Embryonic facial prominence (tissue), 1 donor: ENCODE measurements at regions not wholly inside any gene's neighbourhood (a gene's known extent, or its start where the extent isn't known, plus 50 kb on each side); places are given as distances from the start of the nearest gene placed in this dataset.
"Not testable (repeated sequence)": the region's sequence is repeated elsewhere in the genome, so short reads cannot be mapped to it uniquely, and the experiment has no call there.

ENCODE experiments used
- DNase-seq: peaks from one replicate; pipeline ENCODE4 v3.0.0-alpha.2; 2016; ENCODE audit errors: extremely low spot score

DNA sequence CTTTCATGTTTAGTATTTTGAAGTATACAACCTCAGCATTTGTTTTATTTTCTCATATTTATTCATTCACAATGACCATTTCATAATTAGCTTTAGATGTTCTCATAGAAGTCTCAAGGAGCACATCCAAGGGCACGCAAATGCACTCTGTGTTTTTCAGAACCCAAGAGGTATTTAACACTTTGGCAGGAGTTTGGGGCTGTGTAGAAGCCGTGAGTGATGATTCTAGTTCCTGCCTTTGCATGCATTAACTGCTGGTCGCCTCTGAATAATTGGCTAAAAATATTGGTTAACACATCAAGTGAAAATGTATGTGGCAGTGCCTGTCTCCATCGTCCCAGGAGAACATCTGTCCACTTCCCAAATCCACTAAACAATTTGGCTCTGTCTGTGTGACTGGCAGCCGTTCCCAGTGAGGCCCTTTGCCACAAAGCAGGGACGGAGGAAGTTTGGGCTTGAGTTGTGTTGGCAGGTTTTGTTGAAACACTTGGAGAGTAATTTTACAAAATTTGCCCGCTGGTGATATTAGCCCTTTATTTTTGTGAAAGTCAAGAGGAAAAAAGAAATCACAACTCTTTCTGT is 730.7 kb upstream of the SLIT2 start:
- no peak for DNase-seq

DNA sequence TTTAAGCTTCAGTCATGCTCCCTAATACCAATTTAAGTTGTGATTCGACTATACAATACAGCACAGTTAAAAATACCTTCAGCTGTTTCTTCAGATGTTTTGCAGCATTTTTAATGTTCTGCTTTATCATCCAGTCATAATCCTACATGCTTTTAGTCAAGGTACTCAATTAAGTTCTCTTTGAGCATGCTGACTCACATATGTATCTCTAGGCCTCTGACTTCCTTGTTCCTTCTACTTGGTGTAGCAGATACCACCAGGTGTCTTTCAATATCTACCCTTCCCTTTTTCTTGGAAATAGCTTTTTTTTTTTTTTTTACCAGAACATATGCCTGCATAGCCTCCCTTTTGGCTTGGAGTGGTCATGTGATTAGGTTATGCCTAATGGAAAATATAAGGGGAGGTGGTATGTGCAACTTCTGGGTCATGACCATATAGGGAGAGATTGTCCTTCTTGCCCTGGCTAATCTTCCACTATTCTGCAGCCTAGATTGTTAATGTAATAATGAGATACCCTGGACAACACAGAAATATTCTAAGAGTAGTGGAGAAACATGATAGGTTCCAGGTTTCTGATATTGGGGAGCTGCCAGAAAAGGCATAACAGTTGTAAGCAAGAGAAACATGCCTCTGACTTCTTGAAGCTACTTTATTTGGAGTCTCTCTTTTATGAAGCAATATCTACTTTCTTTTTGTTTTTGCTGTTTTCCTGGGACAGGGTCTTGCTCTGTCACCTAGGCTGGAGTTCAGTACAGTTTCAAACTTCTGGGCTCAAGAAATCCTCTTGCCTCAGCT is 737.2 kb upstream of the SLIT2 start:
- no peak for DNase-seq

DNA sequence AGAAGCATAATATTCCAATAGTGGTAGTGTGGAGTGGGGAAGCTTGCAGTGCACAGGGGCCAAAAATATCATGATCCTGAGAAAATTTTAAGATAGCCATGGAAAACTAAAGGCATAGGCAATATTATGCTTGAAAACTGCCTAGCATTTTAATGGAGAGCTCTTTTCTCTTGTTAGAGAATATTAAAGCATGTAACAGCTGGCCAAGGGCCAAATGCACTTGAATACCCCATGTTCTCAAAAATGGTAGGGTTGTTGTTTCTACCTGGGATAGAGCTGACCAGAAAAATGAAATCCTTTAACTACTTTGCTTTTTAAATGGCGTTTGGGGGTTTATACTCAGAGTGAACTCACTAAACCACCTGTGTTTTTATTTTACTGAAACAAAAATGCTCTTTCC is 739.6 kb upstream of the SLIT2 start:
- DNase-seq: no peak

DNA sequence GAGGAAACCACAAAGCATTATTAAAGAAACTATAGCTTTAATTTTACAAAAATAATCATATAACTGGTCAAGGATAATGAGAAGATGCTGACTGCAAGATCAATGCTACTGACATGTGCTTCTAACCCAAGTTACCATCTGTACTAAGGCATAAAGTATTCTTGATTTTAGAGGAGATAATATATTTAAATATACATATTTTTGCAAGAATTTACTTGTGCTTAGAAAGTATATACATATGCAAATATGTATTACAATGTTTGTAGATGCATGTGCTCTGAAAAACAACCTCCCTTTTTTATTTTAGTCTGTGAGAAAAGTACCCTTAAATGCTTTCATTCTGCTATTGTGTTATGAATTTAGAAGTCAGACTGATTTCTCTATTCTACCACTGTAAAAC is 740.7 kb upstream of the SLIT2 start:
- no peak for DNase-seq

DNA sequence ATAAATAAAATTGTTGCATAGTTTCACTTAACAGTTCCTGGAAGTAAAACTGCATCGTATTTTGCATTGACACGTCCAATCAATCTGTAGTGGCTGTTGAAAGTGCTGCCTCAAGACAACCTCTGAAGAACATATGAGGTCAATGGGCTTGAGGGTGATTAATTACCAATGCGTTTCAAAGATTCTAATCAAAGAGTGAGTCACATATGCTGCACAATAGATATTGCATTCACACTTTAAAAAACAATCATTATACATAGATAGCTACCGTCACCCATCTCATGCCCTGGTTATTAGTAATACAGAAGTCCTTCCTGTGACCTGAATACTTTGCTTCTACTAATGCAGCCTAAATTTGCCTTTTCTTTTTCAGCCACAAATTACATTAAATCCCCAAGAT is 743.3 kb upstream of the SLIT2 start:
- DNase-seq: no peak

DNA sequence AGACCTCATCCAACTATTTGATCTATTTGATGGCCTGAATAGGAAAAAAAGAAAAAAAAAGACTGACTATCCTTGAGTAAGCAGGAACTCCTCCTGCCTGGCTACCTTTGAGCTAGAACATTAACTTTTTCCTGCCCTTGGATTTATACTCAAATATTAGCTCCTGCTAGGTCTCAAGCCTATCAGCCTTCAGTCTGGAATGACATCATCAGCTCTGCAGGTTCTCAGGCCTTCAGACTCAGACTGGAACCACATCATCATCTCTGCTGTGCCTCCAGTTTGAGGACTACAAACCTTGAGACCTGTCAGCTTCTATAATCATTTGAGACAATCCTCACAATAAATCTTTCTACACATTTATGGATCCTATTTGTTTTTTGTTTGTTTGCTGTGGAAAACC is 754.0 kb upstream of the SLIT2 start:
- no peak for DNase-seq

DNA sequence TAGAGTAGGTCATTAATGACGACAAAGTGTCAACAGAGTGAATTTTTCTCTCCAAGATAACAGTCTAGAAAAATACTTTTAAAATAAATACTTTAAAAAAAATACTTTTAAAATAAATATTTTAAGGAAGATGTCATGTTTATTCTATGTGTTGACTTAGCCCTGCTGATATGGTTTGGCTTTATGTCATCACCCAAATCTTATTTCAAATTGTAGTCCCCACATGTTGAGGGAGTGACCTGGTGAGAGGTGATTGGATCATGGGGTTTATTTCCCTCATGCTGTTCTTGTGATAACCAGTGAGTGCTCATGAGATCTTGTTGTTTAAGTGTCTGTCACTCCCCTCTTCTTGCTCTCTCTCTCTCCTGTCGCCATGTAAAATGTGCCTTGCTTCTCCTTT is 754.9 kb upstream of the SLIT2 start:
- no peak for DNase-seq

DNA sequence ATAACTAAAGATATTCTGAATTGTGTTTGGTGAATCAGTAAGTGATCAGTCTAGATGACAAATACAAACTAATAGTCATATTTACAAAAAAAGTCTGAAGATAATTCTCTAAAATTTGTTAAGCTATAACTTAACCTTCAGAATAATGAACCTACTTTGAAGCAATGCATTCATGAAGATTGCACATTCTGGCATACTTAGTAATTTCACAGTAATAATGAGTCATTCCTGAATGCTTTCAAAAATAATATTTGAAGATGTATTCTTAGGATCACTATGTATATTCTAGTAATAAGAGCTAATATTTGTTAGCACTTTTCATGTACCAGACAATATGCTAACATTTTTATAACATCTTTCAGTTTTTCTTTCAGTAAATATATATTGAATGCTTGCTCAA is 756.7 kb upstream of the SLIT2 start:
- no peak for DNase-seq

DNA sequence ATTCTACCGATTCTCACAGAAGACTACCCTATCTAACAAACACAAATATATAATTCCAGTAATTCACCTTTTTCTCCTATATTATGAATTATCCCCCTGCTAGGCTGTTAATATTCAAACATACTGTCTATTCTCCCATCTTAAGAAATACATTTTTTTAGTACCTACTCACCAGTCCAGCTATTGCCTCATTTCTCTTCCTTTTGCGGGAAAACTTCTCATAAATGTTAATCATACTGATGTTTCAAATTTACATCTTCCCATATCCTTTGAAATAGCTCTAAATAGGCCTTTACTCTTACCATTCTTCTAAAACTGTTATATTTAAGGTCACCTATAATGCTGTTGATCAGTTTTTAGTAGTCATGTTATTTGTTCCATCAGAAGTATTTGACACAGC is 759.1 kb upstream of the SLIT2 start:
- no peak for DNase-seq

DNA sequence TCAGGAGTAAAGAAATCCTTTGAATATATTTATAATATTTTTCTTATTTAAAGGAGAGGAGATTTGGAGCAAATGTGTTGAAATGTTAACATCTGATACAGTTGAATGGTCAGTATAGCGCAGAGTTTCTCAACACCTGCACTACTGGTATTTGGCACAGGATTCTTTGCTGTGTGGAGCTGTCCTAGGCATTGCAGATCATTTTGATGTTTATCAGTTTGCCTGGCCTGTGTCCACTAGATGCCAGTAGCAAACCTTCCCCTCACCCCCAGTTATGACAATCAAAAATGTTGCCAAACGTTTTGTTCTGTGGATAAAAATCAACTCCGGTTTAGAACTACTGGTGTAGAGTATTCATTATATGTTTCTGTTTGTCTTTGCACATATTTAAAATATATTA is 765.3 kb upstream of the SLIT2 start:
- DNase-seq: no peak

DNA sequence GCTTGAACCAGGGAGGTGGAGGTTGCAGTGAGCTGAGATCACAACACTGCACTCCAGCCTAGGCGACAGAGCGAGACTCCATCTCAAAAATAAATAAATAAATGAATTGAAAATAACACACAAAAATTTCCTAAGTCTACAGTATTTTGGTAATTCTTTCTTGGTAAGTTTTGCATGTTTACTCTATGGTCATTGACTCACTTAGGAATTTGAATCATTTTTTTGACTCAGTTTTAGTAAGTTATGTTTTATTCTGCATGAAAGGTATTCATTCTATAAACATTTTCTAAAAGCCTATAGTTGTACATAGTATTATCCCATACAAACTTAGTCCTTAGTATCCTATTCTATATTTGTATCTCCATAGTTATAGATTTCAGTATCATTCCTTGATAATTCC is 772.9 kb upstream of the SLIT2 start:
- no peak for DNase-seq

DNA sequence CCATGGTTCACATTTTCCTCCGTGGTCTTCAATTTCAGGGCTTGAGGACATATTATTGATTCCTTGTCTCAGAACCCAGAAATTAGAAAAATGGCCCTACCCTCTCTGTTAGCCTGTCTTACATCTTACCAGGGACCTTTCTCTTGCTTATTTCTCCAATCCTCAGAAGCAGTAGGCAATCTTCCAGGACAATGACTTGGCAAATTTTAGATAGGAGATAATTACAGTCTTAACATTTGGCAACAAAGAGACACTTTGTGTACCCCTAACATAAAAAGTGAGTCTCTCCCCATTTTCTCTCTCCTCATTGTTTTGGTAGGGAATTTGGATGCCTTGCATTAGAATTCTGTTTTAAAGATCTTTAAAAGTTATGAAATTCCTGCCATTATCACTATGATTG is 778.1 kb upstream of the SLIT2 start:
- no peak for DNase-seq

DNA sequence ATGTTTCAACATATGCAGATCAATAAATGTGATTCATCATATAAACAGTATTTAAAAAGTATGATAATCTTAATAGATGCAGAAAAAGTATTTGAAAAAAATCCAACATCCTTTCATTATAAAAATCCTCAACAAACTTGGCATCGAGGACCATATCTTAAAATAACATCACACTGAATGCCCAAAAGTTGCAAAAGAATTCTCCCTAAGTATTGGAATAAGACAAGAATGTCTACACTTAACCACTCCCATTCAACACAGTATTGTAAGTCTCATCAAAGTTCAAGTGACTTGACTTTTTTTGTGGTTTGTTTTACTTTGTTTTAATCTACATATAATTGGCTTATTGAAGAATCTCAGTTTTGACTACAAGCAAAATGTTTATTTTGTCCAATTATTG is 779.0 kb upstream of the SLIT2 start:
- no peak for DNase-seq

DNA sequence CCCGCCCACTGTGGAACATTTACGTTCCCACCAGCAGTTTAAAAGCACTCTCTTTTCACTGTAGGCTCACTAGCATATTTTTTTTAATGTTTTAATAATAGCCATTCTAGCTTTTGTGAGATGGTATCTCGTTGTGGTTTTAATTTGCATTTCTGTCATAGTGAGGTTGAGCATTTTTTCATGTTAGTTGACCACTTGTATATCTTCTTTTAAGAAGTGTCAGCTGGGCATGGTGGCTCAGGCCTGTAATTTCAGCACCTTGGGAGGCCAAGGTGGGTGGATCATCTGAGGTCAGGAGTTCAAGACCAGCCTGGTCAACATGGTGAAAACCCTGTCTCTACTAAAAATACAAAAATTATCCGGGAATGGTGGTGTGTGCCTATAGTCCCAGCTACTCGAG is 781.7 kb upstream of the SLIT2 start:
- DNase-seq: not testable (repeated sequence)

DNA sequence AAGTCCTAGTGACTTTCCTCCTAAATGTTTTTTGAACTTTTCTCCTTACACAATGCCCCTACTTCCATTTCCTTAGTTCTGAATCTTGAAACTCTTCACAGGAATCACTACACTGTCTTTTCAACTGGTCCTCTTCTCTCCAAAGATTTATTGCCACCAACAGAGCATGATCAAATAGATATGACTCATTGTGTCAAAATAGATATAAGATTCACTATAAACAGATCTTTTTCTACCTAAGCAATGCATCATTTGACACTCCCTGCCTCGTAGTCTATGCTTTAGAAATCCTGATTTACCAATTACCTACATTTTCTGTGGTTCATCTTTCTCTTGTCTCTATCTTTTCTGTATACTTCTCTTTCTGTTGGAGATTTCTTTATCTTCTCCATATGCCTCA is 789.6 kb upstream of the SLIT2 start:
- no peak for DNase-seq

DNA sequence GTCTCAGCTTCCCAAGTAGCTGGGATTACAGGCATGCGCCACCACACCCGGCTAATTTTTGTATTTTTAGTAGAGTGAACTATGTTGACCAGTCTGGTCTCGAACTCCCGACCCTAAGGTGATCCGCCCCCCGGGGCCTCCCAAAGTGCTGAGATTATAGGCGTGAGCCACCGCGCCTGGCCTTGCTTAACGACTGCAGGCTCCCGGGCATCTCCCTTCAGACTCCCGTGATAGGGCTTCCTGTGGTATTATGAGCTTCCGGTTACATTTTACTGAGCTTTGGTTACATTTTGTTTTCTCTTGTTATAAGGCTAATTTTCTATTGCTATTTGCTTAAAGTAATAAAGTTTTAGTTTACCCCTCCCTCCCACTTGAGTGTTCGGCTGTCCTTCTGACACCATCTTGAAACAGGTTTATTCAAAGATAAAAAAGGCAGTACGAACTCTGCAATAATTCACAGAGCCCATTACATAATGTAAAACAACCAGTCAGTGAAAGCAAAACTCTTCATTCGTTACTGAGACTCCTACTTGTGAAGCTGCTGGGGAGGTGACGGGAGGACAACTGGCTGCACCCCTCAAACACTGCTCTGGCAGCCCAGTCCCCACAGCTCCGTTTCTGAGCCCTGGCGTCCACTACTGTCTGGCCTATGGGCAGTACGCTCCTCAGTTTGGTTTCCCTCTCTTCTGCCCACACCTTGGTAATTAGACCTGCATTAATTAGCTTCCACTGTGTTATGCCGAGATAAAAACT is 795.7 kb upstream of the SLIT2 start:
- DNase-seq: no peak

DNA sequence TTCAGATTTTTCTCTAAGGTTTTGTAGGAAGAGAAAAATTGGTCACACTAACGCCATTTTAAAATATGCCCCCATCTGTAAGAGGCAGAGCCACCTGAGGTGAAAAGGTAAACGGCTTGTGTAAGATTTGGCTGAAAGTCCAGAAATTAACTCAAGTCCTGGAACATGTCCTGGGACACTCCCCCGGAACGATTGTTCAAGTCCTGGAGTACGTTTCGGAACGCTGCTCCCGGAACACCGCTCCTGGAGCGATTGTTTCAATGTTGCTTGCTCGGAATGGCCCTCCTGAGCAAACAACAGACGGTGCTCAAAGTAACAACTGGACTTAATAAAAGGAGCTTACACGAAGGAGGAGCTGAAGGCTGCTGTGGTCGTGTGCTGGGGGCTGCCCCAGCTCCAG is 796.5 kb upstream of the SLIT2 start:
- no peak for DNase-seq

DNA sequence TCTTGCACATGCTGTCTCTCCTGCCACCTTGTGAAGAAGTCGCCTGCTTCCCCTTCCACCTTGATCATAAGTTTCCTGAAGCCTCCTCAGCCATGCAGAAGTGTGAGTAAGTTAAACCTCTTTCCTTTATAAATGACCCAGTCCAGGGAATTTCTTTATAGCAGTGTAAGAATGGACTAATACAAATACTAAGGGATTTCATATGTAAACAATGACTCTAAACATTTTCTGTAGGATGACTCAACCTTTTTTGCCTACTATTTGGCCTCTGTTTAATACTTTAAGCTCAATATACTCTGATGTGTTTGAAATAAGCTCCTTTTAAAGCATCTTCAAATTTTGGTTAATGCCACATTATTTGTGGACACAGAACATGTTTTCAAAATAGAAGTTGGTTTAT is 813.5 kb upstream of the SLIT2 start:
- DNase-seq: no peak

DNA sequence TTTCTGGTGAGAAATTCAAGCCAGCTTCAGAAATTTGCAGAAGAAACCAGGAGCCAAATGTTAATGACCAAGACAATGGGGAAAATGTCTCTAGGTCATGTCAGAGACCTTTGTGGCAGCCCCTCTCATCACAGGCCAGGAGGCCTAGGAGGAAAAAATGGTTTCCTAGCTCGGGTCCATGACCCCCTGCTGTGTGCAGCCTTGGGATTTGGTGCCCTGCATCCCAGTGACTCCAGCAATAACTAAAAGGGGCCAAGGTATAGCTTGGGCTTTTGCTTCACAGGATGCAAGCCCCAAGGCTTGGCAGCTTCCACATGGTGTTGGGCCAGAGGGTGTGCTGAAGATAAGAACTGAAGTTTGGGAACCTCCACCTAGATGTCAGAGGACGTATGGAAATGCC is 814.7 kb upstream of the SLIT2 start:
- DNase-seq: no peak

DNA sequence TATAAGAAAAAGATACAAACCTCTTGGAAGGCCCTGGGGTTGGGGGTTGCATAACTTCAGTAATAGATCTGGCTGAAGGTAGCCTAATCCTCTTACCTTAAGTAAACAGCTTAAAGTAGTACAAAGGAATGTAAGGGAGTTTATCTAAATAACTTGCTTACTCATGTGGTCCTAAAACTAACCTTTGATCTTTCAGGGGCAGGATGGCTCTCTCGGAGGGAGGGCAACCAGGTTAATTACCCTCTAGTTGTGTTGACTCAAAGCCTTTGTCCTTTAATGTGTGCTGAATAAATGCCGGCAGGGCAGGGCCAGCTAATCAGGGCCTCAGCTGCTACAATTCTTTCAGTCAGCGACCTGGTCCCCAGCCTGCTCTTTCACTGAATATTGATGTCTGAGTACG is 822.0 kb upstream of the SLIT2 start:
- DNase-seq: no peak

DNA sequence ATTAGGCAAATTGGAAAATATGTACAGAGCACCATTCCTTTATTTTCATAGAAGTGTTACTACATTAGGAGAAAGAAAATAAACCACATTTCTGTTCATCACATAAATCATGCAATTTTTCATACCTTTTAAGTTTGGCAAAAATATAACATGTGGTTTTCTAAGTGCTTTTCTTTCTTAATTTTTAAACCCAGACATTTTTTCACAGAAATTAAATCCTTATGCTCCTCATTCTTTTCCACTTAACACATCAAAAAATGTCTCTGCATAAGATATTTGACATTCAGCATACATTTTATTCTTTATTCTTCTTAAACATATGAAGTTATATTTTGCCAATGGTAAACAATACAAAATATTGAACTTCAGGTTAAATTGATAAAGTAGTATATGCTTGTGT is 826.6 kb upstream of the SLIT2 start:
- DNase-seq: no peak

DNA sequence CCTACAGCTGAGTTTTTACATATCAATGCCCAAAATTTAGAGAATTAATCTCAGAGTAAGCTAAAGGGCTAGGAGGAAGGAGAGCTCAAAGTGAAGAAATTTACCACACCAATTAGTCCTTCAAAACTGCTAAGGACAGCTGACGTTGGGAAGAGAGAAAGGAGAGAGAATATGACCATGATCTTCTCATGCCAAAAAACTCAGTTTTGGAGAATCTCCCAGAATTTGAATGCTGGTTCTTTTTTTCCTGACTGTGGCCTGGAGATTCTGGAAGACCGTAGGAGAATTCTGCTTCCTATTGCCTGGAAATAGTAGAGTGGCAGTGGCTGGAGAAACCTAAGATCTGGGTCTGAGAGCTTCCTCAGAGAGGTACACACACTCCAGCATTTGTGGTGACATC is 834.4 kb upstream of the SLIT2 start:
- no peak for DNase-seq

DNA sequence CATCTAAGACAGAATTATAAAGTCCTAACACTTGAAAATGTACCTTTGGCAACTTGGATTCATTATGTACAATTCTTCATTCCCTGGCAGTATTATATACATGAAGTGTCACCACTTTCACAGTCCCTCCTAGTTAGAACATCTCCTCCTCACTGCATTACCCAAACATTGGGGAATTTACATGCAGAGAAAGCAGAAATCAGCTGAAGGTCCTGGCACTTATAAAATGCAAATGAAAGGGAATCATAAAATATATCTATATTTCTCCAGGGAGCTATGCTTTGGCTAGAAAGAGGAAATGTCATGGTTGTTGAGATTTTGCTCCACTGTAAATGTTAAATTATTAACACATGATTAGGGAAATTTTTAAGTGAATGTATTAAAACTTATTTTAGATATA is 835.6 kb upstream of the SLIT2 start:
- no peak for DNase-seq
